GM19351 (cell line): ENCODE measurements at regions not wholly inside any gene's neighbourhood (a gene's known extent, or its start where the extent isn't known, plus 50 kb on each side); places are given as distances from the start of the nearest gene placed in this dataset.

Experiments used
- ATAC-seq: cut with Tn5 transposase; IDR thresholded peaks from one replicate; pipeline ENCODE4 v1.9.1; 2021; ENCODE audit warnings: mild to moderate bottlenecking, moderate library complexity; ENCODE audit not compliant: unreplicated experiment

GRCh38 chr12:59927032-59927431, 331.2 kb downstream of the SLC16A7 start:
- no peak for ATAC-seq

DNA sequence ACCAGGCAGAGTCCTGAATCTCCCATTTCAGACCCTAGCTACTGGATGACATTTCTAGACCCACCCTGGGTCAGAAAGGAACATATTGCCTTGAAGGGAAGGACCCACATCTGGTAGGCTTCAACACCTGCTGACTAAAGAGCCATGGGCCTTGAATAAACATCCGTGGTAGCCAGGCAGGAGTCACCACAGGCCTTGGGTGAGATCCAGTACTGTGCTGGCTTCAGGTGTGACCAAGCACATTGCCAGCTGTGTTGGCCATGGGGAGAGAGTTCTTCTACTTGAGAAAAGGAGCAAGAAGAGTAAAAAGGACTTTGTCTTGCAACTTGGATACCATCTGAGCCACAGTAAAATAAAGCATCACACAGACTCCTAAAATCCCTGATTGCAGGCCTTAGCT, 332.6 kb downstream of the SLC16A7 start:
- no peak for ATAC-seq

GRCh38 chr12:59929110-59929509, 333.3 kb downstream of the SLC16A7 start:
- no peak for ATAC-seq

- no peak for ATAC-seq
These were observed 338.7 kb downstream of the SLC16A7 start for GRCh38 chr12:59934486-59934885.

- ATAC-seq, result no peak
These were observed 340.7 kb downstream of the SLC16A7 start for GRCh38 chr12:59936534-59936933.

DNA sequence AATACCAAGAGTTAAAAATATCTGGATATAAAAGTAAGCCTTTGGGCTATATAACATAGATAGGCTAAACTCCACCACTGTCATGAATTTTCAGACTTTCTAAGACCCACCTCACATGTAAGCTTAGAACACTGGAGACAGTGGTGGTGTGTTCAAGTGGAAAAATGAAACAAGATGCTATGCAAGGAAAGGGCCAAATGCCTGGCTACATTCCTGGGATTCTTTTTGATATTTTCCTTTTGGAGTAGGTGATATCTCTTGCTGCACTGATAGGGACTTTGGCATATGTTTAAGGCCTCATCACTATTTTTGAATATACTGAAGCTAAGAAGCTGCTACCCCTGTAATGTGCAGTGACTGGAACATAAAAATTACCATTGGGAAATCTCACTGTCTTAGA, 341.3 kb downstream of the SLC16A7 start:
- ATAC-seq, result no peak

GRCh38 chr12:59938190-59938962, 342.5 kb downstream of the SLC16A7 start:
- ATAC-seq, result no peak

DNA sequence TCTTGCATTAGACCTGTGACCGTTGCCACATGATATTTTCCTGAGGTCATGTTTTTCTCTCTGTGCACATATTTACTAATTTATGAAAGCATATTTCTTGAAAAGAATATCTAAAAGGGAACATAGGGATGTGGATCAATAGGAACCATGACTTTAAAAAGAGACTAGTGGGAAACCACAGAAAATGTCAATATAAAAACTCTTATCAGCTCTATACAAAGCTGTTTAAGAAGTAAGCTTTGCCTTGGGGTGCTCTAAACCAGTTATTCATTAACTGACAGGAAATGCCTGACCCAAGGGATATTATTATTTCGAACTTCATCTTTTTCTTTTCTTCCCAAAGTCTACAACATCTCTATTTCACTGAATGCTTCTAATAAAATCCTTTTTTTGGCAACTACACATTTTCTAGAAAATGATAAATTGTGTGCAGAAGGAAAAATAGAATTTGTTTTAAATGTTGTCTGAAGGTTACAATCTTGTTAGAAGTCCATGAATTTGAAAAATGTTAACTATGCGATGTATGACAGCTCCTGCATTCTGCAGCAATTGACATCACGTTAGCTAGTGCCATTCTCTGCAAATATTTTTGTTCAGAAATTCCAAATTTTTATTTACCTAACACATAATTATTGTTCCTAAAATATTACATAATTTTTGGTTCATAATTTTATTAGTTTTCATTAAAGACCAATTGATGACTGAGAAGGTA, 345.0 kb downstream of the SLC16A7 start:
- no peak for ATAC-seq

DNA sequence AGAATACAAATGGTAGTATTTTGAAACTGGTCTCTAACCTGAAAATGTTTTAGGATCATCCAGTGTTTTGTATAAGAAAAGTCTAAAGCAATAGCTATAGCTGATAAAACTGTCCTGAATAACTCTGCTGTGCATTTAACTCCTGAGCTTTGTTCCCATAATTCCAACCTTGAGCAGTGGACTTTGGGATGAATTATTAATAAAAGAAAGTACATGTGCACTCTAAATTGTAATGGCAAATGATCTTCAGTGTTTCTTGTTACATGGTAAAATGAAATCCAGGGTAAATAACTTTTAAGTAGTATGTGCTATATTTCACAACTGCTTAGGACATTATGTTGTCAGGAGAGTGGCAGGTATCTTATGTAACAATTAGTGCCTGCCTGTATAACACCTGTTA, 345.6 kb downstream of the SLC16A7 start:
- ATAC-seq, result no peak

GRCh38 chr12:59944177-59944576, 348.3 kb downstream of the SLC16A7 start:
- ATAC-seq, result no peak

GRCh38 chr12:59946635-59947034, 350.8 kb downstream of the SLC16A7 start:
- ATAC-seq, result no peak

DNA sequence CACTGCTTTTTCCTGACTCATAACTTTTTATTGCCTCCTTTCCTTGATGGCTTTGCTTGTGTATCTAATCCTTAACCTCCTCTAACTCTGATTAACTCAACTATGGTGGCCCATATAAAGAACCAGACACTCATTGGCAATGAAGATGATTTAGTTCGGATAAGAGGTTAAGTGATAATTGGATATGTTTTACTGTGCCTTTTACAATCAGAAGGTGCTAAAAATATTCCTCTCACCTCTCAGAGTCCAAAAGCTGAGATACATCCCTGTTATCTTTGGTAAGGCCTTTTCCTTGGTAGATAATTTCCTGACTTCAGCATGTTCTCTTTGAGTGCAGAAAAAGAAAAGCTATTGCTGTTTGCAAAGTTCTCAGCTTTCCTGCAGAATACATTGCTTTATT, 367.7 kb downstream of the SLC16A7 start:
- no peak for ATAC-seq

DNA sequence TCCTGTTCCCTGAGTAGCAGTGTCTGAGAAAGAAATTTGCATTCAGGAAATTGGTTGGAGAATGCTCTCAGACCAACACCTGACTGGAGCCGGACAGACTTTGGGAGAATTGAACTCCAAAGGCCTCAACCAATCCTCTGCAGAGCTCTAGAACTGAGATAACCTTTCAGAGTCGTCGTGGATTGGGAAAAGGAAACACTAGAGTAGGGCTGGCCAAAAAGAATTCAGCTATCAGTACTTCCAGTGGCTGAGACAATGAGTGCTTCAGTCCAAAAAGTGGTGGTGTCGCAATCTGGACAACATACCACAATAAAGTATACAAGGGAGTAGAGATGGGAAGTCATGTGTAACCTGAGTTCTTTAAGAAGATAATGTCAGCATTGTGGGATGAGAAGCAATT, 377.1 kb downstream of the SLC16A7 start:
- ATAC-seq, result no peak

DNA sequence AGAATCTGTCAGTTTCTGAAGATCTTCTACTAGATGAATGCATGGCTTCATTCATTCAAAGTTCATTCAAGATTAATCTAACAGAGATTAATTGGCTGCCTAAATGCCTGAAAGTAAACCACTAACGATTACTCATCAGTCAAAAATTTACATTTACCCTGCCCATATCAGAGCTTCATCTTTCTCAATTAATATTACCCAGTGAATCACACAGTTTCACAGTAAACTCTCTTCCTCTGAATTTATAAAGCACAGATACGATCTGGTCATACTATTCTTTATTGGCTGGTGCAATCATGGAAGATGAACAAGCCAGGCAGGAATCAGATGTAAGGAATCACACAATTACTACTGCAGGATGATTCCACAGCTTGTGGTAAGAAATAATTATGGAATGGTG, 377.7 kb downstream of the SLC16A7 start:
- no peak for ATAC-seq

DNA sequence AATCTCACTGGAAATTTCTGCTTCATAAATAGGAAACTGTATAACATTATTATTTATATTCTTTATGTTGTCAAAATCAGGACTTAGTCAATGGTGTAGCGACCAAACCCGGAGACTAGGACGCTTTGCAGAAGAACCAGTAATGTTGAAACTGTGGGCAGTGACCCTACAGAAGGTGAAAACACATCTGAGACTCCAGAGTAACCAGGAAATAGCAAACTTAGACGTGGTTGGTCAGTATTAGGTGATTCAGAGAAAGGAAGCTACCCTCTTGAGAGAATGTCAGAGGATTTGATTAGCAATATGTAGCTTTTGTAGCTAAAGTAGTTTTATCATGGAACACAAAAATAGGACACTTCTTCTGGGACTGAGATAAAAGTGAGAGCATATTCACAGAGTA, 381.9 kb downstream of the SLC16A7 start:
- ATAC-seq, result no peak

- ATAC-seq, result no peak
These were observed 384.6 kb downstream of the SLC16A7 start for GRCh38 chr12:59980476-59980875.

GRCh38 chr12:59999291-59999690, 403.5 kb downstream of the SLC16A7 start:
- ATAC-seq, result no peak

GRCh38 chr12:60010486-60010885, 414.7 kb downstream of the SLC16A7 start:
- ATAC-seq, result no peak

- no peak for ATAC-seq
These were observed 416.8 kb downstream of the SLC16A7 start for GRCh38 chr12:60012659-60013058.

- ATAC-seq, result no peak
These were observed 418.6 kb downstream of the SLC16A7 start for GRCh38 chr12:60014436-60014835.

GRCh38 chr12:60020068-60020467, 424.2 kb downstream of the SLC16A7 start:
- ATAC-seq, result no peak

GRCh38 chr12:60021235-60021634, 425.4 kb downstream of the SLC16A7 start:
- ATAC-seq, result no peak
